ENCODE measurements at regions not wholly inside any gene's neighbourhood (a gene's known extent, or its start where the extent isn't known, plus 50 kb on each side); places are given as distances from the start of the nearest gene placed in this dataset.

DNA sequence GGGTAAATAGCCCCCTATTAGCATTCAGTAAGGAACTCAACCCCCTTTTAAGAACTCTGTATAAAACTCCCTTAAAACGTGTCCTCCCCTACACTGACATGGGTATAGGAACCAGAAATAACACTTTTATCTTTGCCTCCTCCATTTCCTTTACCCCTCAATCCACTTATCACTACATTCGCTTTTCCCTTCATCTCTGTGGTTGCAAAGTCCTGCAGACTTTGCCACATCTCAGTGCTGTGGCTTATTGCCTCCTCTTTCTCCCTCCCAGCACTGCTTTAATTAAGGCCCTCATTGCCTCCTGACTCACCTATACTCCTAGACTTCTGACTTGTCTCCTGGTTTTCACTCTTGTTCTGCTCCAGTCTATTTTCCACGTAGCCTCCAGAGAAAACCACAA lies 94.3 kb upstream of the GADL1 start:
- Histone ChIP-seq H3K36me3 (ENCODE audit: insufficient read depth, low read length) (no peaks in the 10 kb centered on the region), H3K79me2 (ENCODE audit: insufficient read depth, low read length) (no peaks in the 10 kb centered on the region), H3K9me2 (ENCODE audit: low read depth, low read length) (no peaks in the 10 kb centered on the region), H3F3A (ENCODE audit: insufficient read depth, low read length) (no peaks in the 10 kb centered on the region), H3K9me3 (ENCODE audit: low read length) (no peaks in the 10 kb centered on the region), H3K9ac (ENCODE audit: low read length) (no peak overlapping the region), H2AFZ (ENCODE audit: low read length) (no peak overlapping the region), H4K20me1 (ENCODE audit: insufficient read depth, low read length) (no peaks in the 10 kb centered on the region), H3K27me3 (ENCODE audit: insufficient read depth, low read length) (no peaks in the 10 kb centered on the region), H3K27ac (ENCODE audit: low read depth, low read length, poor library complexity, severe bottlenecking) (no peak overlapping the region), H3K4me2 (ENCODE audit: low read length) (no peak overlapping the region), H3K4me1 (ENCODE audit: insufficient read depth, low read length, severe bottlenecking) (no peaks in the 10 kb centered on the region), H3K4me3 (ENCODE audit: low read depth, low read length, poor library complexity, severe bottlenecking) (no peak overlapping the region)
- TF ChIP-seq CTCF (IDR thresholded peaks at IDR 0.05; ENCODE audit: low read length): no peak
- no peak for TF ChIP-seq EZH2 (IDR thresholded peaks at IDR 0.05; ENCODE audit: borderline replicate concordance, low read length)

GRCh38 chr3:30989276-30990030 lies 95.0 kb upstream of the GADL1 start:
- no peak for TF ChIP-seq EZH2 (IDR thresholded peaks at IDR 0.05; ENCODE audit: borderline replicate concordance, low read length)
- TF ChIP-seq CTCF (IDR thresholded peaks at IDR 0.05; ENCODE audit: low read length): no peak
- H4K20me1 ChIP-seq (ENCODE audit: insufficient read depth, low read length): no peaks in the 10 kb centered on the region
- no peaks in the 10 kb centered on the region for H3K36me3 ChIP-seq (ENCODE audit: insufficient read depth, low read length)
- H3K9me2 ChIP-seq (ENCODE audit: low read depth, low read length): no peaks in the 10 kb centered on the region
- no peak overlapping the region for H3K27ac ChIP-seq (ENCODE audit: low read depth, low read length, poor library complexity, severe bottlenecking)
- no peak overlapping the region for H2AFZ ChIP-seq (ENCODE audit: low read length)
- H3K4me1 ChIP-seq (ENCODE audit: insufficient read depth, low read length, severe bottlenecking): no peaks in the 10 kb centered on the region
- no peak overlapping the region for H3K9ac ChIP-seq (ENCODE audit: low read length)
- no peaks in the 10 kb centered on the region for H3K27me3 ChIP-seq (ENCODE audit: insufficient read depth, low read length)
- no peaks in the 10 kb centered on the region for H3K9me3 ChIP-seq (ENCODE audit: low read length)
- H3F3A ChIP-seq (ENCODE audit: insufficient read depth, low read length): no peaks in the 10 kb centered on the region
- H3K4me3 ChIP-seq (ENCODE audit: low read depth, low read length, poor library complexity, severe bottlenecking): no peak overlapping the region
- H3K79me2 ChIP-seq (ENCODE audit: insufficient read depth, low read length): no peaks in the 10 kb centered on the region
- no peak overlapping the region for H3K4me2 ChIP-seq (ENCODE audit: low read length)

GRCh38 chr3:30996467-30996866 lies 102.0 kb upstream of the GADL1 start:
- Histone ChIP-seq H2AFZ (ENCODE audit: low read length) (no peak overlapping the region), H3K79me2 (ENCODE audit: insufficient read depth, low read length) (no peaks in the 10 kb centered on the region), H3K9me2 (ENCODE audit: low read depth, low read length) (no peaks in the 10 kb centered on the region), H4K20me1 (ENCODE audit: insufficient read depth, low read length) (no peaks in the 10 kb centered on the region), H3K4me1 (ENCODE audit: insufficient read depth, low read length, severe bottlenecking) (no peaks in the 10 kb centered on the region), H3K27me3 (ENCODE audit: insufficient read depth, low read length) (no peaks in the 10 kb centered on the region), H3K4me2 (ENCODE audit: low read length) (no peak overlapping the region), H3K27ac (ENCODE audit: low read depth, low read length, poor library complexity, severe bottlenecking) (no peak overlapping the region), H3K4me3 (ENCODE audit: low read depth, low read length, poor library complexity, severe bottlenecking) (no peak overlapping the region), H3F3A (ENCODE audit: insufficient read depth, low read length) (no peaks in the 10 kb centered on the region), H3K9me3 (ENCODE audit: low read length) (no peaks in the 10 kb centered on the region), H3K36me3 (ENCODE audit: insufficient read depth, low read length) (no peaks in the 10 kb centered on the region), H3K9ac (ENCODE audit: low read length) (no peak overlapping the region)
- TF ChIP-seq CTCF (IDR thresholded peaks at IDR 0.05; ENCODE audit: low read length) (no peak), EZH2 (IDR thresholded peaks at IDR 0.05; ENCODE audit: borderline replicate concordance, low read length) (no peak)
